Neutrophil (primary cell): ENCODE measurements at regions not wholly inside any gene's neighbourhood (a gene's known extent, or its start where the extent isn't known, plus 50 kb on each side); places are given as distances from the start of the nearest gene placed in this dataset.

ENCODE experiments used
- H3K27ac ChIP-seq: fragments of 200-600 bp; sonication (generic); 2 replicates; pipeline ENCODE4 v1.5.1; 2016; ENCODE audit warnings: mild to moderate bottlenecking, moderate library complexity
- H3K27me3 ChIP-seq: fragments of 200-600 bp; sonication (generic); 2 replicates; pipeline ENCODE4 v1.6.0; 2016; ENCODE audit warnings: mild to moderate bottlenecking
- H3K36me3 ChIP-seq: fragments of 200-600 bp; sonication (generic); 2 replicates; pipeline ENCODE4 v1.5.1; 2017
- H3K4me1 ChIP-seq, 2 experiments: fragments of 200-600 bp in 1 of 2; sonication (generic) in 1 of 2; 1 replicate in 1 of 2; 2 replicates in 1 of 2; pipeline versions ENCODE4 v1.5.1 to v1.6.1; 2013 to 2016; ENCODE audit warnings: low read depth in 1 of 2, low read length in 1 of 2, mild to moderate bottlenecking in 1 of 2, moderate library complexity in 1 of 2; ENCODE audit not compliant: control insufficient read depth in 1 of 2, insufficient read depth in 1 of 2
- H3K4me3 ChIP-seq, 2 experiments: fragments of 200-600 bp in 1 of 2; sonication (generic) in 1 of 2; 1 replicate in 1 of 2; 2 replicates in 1 of 2; pipeline ENCODE4 v1.5.1; 2013 to 2016; ENCODE audit warnings: low read depth in 1 of 2, low read length in 1 of 2, mild to moderate bottlenecking in 1 of 2, moderate library complexity in 1 of 2
- H3K9me3 ChIP-seq: fragments of 200-600 bp; sonication (generic); 2 replicates; pipeline ENCODE4 v1.5.1; 2016
- CTCF ChIP-seq: fragments of 200-600 bp; sonication (generic); IDR thresholded peaks from 2 replicates; pipeline ENCODE4 v1.5.1; 2016; ENCODE audit warnings: antibody characterized with exemption

- Histone ChIP-seq H3K27me3 (no peaks in the 10 kb centered on the region), H3K9me3 (no peaks in the 10 kb centered on the region), H3K4me1 (no peaks in the 10 kb centered on the region), H3K27ac (no peak overlapping the region), H3K36me3 (no peaks in the 10 kb centered on the region), H3K4me3 (no peak overlapping the region)
- no peak for TF ChIP-seq CTCF
Observed at GRCh38 chr6:63492476-63492875, 79.8 kb upstream of the LOC128125822 start.

- H3K27ac ChIP-seq, result no peak overlapping the region
- H3K27me3 ChIP-seq, result no peaks in the 10 kb centered on the region
- no peaks in the 10 kb centered on the region for H3K36me3 ChIP-seq
- no peaks in the 10 kb centered on the region for H3K4me1 ChIP-seq
- no peaks in the 10 kb centered on the region for H3K9me3 ChIP-seq
- no peak overlapping the region for H3K4me3 ChIP-seq
- TF ChIP-seq CTCF, result no peak
Observed at GRCh38 chr6:63493557-63493956, 78.7 kb upstream of the LOC128125822 start.

GRCh38 chr6:63496361-63496804 is 75.9 kb upstream of the LOC128125822 start:
- no peak overlapping the region for H3K27ac ChIP-seq
- no peak overlapping the region for H3K4me3 ChIP-seq
- no peak for TF ChIP-seq CTCF

GRCh38 chr6:63502156-63502555 is 70.1 kb upstream of the LOC128125822 start:
- Histone ChIP-seq H3K4me1 (no peaks in the 10 kb centered on the region), H3K27ac (no peak overlapping the region), H3K4me3 (no peak overlapping the region), H3K36me3 (no peaks in the 10 kb centered on the region), H3K27me3 (no peaks in the 10 kb centered on the region), H3K9me3 (no peaks in the 10 kb centered on the region)
- TF ChIP-seq CTCF, result no peak

More at GRCh38 chr6:63496361-63496804, 75.9 kb upstream of the LOC128125822 start:
- H3K9me3 ChIP-seq, result no peaks in the 10 kb centered on the region
- no peaks in the 10 kb centered on the region for H3K4me1 ChIP-seq
- H3K27me3 ChIP-seq, result no peaks in the 10 kb centered on the region
- no peaks in the 10 kb centered on the region for H3K36me3 ChIP-seq

- H3K9me3 ChIP-seq, result no peaks in the 10 kb centered on the region
- no peak overlapping the region for H3K27ac ChIP-seq
- H3K27me3 ChIP-seq, result no peaks in the 10 kb centered on the region
- no peak overlapping the region for H3K4me3 ChIP-seq
- no peaks in the 10 kb centered on the region for H3K4me1 ChIP-seq
- no peaks in the 10 kb centered on the region for H3K36me3 ChIP-seq
- TF ChIP-seq CTCF, result no peak
Observed at GRCh38 chr6:63503199-63503598, 69.1 kb upstream of the LOC128125822 start.

- TF ChIP-seq CTCF, result no peak
Observed at GRCh38 chr6:63504777-63505384, 67.4 kb upstream of the LOC128125822 start.

More at GRCh38 chr6:63504777-63505384, 67.4 kb upstream of the LOC128125822 start:
- Histone ChIP-seq H3K4me3 (no peak overlapping the region), H3K9me3 (no peaks in the 10 kb centered on the region), H3K27ac (no peak overlapping the region), H3K27me3 (no peaks in the 10 kb centered on the region), H3K4me1 (no peaks in the 10 kb centered on the region), H3K36me3 (no peaks in the 10 kb centered on the region)
